Prostate gland (tissue), 2 donors: ENCODE measurements at regions not wholly inside any gene's neighbourhood (a gene's known extent, or its start where the extent isn't known, plus 50 kb on each side); places are given as distances from the start of the nearest gene placed in this dataset.
"Not testable (repeated sequence)": the region's sequence is repeated elsewhere in the genome, so short reads cannot be mapped to it uniquely, and the experiment has no call there.

ENCODE experiments used
- DNase-seq: peaks from one replicate; pipeline ENCODE4 v3.0.0-alpha.2; 2019; ENCODE audit warnings: low spot score
- H3K27ac ChIP-seq, 2 donors: fragments of 200-600 bp; sonication (generic); 2 replicates each; pipeline ENCODE4 v1.5.1; 2017 to 2019
- H3K27me3 ChIP-seq: fragments of 200-600 bp; sonication (generic); replicated peaks from 2 replicates; pipeline ENCODE4 v1.5.1; 2019; ENCODE audit not compliant: insufficient read depth
- H3K36me3 ChIP-seq, 2 donors: fragments of 200-600 bp; sonication (generic); 1 replicate in 1 of 2; 2 replicates in 1 of 2; pipeline versions ENCODE4 v1.5.1 to v1.8.1; 2017 to 2019
- H3K4me1 ChIP-seq: fragments of 200-600 bp; sonication (generic); replicated peaks from 2 replicates; pipeline ENCODE4 v1.5.1; 2019
- H3K4me3 ChIP-seq, 2 donors: fragments of 200-600 bp; sonication (generic); 2 replicates each; pipeline ENCODE4 v1.5.1; 2017 to 2019
- H3K9me3 ChIP-seq: fragments of 200-600 bp; sonication (generic); 2 replicates; pipeline ENCODE4 v1.5.1; 2017
- POLR2A ChIP-seq: fragments of 450-650 bp; IDR thresholded peaks from one replicate; pipeline ENCODE4 v1.6.1; 2016; ENCODE audit warnings: antibody characterized with exemption, mild to moderate bottlenecking
- POLR2AphosphoS5 ChIP-seq: sonication (generic); formaldehyde crosslinking; IDR thresholded peaks from one replicate; pipeline ENCODE4 v1.6.1; 2017; ENCODE audit warnings: antibody characterized with exemption
- WGBS: methylation state at CpG from one replicate; pipeline ENCODE4 v1.1.5; 2018; 5-methylcytosine and 5-hydroxymethylcytosine counted together
- intact Hi-C: fragments of 100-400 bp; cut with DNase I; formaldehyde crosslinking; loops from one replicate; pipeline ENCODE4 v1.14.2; 2022
- TF ChIP-seq, protein P1 (sequence below), 4 experiments: fragments of 200-600 bp in 2 of 4; fragments of 450-650 bp in 2 of 4; sonication (generic) in 2 of 4; IDR thresholded peaks; 1 replicate in 3 of 4; 2 replicates in 1 of 4; pipeline ENCODE4 v1.5.1; 2016 to 2019; ENCODE audit warnings: antibody characterized with exemption in 4 of 4, mild to moderate bottlenecking in 2 of 4, moderate library complexity in 2 of 4

DNA sequence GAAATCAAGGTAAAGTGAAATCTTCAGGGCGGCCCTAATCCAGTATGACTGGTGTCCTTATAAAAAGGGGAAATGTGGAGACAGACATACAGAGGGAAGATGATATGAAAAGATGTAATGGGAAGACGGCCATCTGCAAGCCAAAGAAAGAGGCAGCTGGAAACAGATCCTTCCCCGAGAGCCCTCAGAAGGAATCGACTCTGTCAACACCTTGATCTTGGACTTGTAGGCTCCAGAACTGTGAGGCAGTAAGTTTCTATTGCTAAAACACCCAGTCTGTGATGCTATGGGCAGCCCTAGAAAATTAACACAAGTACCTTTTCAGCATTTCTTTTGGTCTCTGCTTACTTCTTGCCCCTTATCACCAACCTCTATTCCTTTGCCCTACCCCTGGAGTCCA, 174.7 kb upstream of the TPM1 start:
- intact Hi-C loops, result no loop called here
- Histone ChIP-seq H3K27me3 (no peaks in the 10 kb centered on the region), H3K9me3 (no peaks in the 10 kb centered on the region), H3K27ac (no peak overlapping the region), H3K4me1 (no peaks in the 10 kb centered on the region), H3K4me3 (no peak overlapping the region), H3K36me3 (no peaks in the 10 kb centered on the region)
- WGBS, result 82% methylated on average over 4 of the region's 4 CpGs
- TF ChIP-seq POLR2A, result no peak
- TF ChIP-seq, protein P1, sequence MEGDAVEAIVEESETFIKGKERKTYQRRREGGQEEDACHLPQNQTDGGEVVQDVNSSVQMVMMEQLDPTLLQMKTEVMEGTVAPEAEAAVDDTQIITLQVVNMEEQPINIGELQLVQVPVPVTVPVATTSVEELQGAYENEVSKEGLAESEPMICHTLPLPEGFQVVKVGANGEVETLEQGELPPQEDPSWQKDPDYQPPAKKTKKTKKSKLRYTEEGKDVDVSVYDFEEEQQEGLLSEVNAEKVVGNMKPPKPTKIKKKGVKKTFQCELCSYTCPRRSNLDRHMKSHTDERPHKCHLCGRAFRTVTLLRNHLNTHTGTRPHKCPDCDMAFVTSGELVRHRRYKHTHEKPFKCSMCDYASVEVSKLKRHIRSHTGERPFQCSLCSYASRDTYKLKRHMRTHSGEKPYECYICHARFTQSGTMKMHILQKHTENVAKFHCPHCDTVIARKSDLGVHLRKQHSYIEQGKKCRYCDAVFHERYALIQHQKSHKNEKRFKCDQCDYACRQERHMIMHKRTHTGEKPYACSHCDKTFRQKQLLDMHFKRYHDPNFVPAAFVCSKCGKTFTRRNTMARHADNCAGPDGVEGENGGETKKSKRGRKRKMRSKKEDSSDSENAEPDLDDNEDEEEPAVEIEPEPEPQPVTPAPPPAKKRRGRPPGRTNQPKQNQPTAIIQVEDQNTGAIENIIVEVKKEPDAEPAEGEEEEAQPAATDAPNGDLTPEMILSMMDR (IDR thresholded peaks at IDR 0.05), result no peak
- no peak for DNase-seq

DNA sequence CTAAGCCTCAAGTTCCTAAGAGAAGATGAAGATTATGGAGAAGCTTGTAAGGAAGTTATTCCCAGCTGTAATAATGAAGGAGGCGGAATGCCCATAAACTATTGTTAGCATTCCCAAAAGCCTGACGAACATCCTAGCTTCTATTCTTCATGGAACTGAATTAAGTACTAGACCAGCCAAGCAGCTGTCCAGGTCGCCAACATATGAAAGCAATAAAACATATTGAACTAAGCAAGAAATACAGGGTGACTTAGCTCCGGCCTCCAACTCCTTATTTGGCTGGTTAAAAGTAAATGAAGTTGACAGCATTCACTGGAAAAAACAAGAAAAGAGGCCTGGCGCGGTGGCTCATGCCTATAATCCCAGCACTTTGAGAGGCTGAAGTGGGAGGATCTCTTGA, 174.0 kb upstream of the TPM1 start:
- Histone ChIP-seq H3K36me3 (no peaks in the 10 kb centered on the region), H3K27ac (no peak overlapping the region), H3K27me3 (no peaks in the 10 kb centered on the region), H3K4me1 (no peaks in the 10 kb centered on the region), H3K9me3 (no peaks in the 10 kb centered on the region), H3K4me3 (no peak overlapping the region)
- DNase-seq, result no peak
- intact Hi-C loops, result no loop called here
- TF ChIP-seq POLR2A, result no peak
- no peak for TF ChIP-seq POLR2AphosphoS5
- TF ChIP-seq, protein P1 (IDR thresholded peaks at IDR 0.05), result no peak
- WGBS, result 64% methylated on average over 6 of the region's 6 CpGs

DNA sequence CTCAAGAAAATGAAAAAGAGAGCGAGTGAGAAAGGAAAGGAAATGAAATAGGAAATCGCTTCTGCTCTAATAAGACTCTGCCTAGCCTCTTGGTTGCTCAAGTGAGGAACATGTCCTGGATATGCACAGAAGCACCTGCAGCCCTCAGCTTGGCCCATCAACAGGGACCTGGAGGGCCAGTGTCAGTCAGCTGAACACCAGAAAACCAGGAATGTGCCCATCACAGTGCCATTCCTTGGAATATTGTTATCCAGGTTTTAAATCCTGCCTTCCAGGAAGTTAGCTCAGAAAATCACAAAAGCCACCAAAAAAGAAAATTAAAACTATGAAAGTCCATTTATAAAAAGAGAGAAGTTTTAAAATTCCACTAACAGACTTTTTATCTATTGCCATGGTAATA, 173.4 kb upstream of the TPM1 start:
- Histone ChIP-seq H3K36me3 (no peaks in the 10 kb centered on the region), H3K9me3 (no peaks in the 10 kb centered on the region), H3K27ac (no peak overlapping the region), H3K27me3 (no peaks in the 10 kb centered on the region), H3K4me1 (no peaks in the 10 kb centered on the region), H3K4me3 (no peak overlapping the region)
- no peak for DNase-seq
- TF ChIP-seq, protein P1 (IDR thresholded peaks at IDR 0.05), result no peak
- no peak for TF ChIP-seq POLR2A
- no peak for TF ChIP-seq POLR2AphosphoS5
- intact Hi-C loops, result no loop called here
- 93% methylated on average over 2 of the region's 2 CpGs for WGBS

DNA sequence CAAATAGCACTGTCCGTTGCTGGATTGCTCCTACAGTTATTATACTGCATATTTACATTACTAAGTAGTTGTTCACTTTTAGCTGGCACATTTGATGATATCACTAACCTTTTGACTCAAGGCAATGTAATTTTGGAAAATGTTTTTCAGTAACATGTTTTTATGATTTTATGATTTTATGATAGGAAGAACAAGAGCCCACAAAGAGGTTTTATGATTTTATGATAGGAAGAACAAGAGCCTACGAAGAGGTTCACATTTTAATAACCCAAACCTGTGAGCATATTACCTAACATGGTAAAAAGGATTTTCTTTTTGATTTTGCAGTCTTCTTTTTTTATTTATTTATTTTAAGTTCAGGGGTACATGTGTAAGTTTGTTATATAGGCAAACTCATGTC, 172.3 kb upstream of the TPM1 start:
- TF ChIP-seq POLR2A (no peak), POLR2AphosphoS5 (no peak)
- TF ChIP-seq, protein P1 (IDR thresholded peaks at IDR 0.05), result no peak
- H3K27me3 ChIP-seq, result no peaks in the 10 kb centered on the region
- DNase-seq, result no peak
- no peaks in the 10 kb centered on the region for H3K36me3 ChIP-seq
- intact Hi-C loops, result no loop called here
- no peak overlapping the region for H3K4me3 ChIP-seq
- no peak overlapping the region for H3K27ac ChIP-seq
- H3K9me3 ChIP-seq, result no peaks in the 10 kb centered on the region
- no peaks in the 10 kb centered on the region for H3K4me1 ChIP-seq
- 72% methylated on average over 2 of the region's 2 CpGs for WGBS

- H3K4me1 ChIP-seq, H3K9me3 ChIP-seq, intact Hi-C loops, H3K27ac ChIP-seq, DNase-seq, H3K4me3 ChIP-seq, H3K36me3 ChIP-seq, H3K27me3 ChIP-seq: not testable (repeated sequence)
- WGBS, result 86% methylated on average over 3 of the region's 3 CpGs
These were observed 171.8 kb upstream of the TPM1 start for GRCh38 chr15:62870701-62871100.
